ENCODE measurements at regions not wholly inside any gene's neighbourhood (a gene's known extent, or its start where the extent isn't known, plus 50 kb on each side); places are given as distances from the start of the nearest gene placed in this dataset.

DNA sequence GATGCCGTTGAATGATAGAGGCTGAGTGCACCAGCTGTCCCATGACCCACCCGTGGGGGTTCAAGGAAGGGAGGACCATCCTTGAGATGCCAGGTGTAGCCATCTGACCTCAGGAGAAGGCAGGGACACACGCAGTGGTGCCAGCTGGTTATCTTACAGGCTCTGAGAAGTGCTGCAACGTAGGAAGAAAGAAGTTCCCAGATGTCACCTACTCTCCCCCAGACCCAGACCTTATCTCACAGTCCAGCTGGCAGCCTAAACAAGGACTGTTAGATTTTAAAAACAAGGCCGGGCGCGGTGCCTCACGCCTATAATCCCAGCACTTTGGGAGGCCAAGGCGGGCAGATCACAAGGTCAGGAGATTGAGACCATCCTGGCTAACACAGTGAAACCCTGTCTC is 1307.6 kb downstream of the TBC1D22A start (continued):
- TF ChIP-seq, protein P1, sequence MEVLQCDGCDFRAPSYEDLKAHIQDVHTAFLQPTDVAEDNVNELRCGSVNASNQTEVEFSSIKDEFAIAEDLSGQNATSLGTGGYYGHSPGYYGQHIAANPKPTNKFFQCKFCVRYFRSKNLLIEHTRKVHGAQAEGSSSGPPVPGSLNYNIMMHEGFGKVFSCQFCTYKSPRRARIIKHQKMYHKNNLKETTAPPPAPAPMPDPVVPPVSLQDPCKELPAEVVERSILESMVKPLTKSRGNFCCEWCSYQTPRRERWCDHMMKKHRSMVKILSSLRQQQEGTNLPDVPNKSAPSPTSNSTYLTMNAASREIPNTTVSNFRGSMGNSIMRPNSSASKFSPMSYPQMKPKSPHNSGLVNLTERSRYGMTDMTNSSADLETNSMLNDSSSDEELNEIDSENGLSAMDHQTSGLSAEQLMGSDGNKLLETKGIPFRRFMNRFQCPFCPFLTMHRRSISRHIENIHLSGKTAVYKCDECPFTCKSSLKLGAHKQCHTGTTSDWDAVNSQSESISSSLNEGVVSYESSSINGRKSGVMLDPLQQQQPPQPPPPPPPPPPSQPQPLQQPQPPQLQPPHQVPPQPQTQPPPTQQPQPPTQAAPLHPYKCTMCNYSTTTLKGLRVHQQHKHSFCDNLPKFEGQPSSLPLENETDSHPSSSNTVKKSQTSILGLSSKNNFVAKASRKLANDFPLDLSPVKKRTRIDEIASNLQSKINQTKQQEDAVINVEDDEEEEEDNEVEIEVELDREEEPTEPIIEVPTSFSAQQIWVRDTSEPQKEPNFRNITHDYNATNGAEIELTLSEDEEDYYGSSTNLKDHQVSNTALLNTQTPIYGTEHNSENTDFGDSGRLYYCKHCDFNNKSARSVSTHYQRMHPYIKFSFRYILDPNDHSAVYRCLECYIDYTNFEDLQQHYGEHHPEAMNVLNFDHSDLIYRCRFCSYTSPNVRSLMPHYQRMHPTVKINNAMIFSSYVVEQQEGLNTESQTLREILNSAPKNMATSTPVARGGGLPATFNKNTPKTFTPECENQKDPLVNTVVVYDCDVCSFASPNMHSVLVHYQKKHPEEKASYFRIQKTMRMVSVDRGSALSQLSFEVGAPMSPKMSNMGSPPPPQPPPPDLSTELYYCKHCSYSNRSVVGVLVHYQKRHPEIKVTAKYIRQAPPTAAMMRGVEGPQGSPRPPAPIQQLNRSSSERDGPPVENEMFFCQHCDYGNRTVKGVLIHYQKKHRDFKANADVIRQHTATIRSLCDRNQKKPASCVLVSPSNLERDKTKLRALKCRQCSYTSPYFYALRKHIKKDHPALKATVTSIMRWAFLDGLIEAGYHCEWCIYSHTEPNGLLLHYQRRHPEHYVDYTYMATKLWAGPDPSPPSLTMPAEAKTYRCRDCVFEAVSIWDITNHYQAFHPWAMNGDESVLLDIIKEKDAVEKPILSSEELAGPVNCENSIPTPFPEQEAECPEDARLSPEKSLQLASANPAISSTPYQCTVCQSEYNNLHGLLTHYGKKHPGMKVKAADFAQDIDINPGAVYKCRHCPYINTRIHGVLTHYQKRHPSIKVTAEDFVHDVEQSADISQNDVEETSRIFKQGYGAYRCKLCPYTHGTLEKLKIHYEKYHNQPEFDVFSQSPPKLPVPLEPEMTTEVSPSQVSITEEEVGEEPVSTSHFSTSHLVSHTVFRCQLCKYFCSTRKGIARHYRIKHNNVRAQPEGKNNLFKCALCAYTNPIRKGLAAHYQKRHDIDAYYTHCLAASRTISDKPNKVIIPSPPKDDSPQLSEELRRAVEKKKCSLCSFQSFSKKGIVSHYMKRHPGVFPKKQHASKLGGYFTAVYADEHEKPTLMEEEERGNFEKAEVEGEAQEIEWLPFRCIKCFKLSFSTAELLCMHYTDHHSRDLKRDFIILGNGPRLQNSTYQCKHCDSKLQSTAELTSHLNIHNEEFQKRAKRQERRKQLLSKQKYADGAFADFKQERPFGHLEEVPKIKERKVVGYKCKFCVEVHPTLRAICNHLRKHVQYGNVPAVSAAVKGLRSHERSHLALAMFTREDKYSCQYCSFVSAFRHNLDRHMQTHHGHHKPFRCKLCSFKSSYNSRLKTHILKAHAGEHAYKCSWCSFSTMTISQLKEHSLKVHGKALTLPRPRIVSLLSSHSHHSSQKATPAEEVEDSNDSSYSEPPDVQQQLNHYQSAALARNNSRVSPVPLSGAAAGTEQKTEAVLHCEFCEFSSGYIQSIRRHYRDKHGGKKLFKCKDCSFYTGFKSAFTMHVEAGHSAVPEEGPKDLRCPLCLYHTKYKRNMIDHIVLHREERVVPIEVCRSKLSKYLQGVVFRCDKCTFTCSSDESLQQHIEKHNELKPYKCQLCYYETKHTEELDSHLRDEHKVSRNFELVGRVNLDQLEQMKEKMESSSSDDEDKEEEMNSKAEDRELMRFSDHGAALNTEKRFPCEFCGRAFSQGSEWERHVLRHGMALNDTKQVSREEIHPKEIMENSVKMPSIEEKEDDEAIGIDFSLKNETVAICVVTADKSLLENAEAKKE (CRISPR knock-in tag; IDR thresholded peaks at IDR 0.05): no peak
- TF ChIP-seq, protein P2, sequence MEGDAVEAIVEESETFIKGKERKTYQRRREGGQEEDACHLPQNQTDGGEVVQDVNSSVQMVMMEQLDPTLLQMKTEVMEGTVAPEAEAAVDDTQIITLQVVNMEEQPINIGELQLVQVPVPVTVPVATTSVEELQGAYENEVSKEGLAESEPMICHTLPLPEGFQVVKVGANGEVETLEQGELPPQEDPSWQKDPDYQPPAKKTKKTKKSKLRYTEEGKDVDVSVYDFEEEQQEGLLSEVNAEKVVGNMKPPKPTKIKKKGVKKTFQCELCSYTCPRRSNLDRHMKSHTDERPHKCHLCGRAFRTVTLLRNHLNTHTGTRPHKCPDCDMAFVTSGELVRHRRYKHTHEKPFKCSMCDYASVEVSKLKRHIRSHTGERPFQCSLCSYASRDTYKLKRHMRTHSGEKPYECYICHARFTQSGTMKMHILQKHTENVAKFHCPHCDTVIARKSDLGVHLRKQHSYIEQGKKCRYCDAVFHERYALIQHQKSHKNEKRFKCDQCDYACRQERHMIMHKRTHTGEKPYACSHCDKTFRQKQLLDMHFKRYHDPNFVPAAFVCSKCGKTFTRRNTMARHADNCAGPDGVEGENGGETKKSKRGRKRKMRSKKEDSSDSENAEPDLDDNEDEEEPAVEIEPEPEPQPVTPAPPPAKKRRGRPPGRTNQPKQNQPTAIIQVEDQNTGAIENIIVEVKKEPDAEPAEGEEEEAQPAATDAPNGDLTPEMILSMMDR (conservative IDR thresholded peaks at IDR 0.05; ENCODE audit: low read depth in 2 of 2): no peak
- TF ChIP-seq CREB1 (CRISPR knock-in tag; IDR thresholded peaks at IDR 0.05; ENCODE audit: low read depth) (no peak), EZH2phosphoT487 (IDR thresholded peaks at IDR 0.05; ENCODE audit: unreplicated experiment) (no peak), STAT1 (IDR thresholded peaks at IDR 0.05; ENCODE audit: unreplicated experiment) (no peak)
- TF ChIP-seq, protein P3, sequence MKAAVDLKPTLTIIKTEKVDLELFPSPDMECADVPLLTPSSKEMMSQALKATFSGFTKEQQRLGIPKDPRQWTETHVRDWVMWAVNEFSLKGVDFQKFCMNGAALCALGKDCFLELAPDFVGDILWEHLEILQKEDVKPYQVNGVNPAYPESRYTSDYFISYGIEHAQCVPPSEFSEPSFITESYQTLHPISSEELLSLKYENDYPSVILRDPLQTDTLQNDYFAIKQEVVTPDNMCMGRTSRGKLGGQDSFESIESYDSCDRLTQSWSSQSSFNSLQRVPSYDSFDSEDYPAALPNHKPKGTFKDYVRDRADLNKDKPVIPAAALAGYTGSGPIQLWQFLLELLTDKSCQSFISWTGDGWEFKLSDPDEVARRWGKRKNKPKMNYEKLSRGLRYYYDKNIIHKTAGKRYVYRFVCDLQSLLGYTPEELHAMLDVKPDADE (IDR thresholded peaks at IDR 0.05): no peak

DNA sequence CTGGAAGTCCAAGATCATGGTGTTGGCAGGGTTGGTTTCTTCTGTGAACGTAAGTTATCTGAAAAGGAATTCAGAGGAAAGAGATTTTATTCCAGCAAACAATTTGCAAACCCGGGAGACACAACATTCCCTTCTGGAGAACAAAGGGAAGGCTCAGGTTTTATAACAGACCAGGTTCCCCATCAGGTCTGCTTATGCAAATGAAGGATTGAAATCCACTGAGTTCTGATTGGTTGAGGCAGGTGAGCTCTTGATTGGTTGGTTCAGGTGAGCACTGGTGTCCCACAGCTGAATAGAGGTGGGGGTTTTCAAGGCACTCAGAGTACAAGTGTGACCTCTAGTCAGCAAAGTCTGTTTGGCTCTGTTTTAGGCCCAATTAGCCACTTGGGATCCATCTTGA is 1306.8 kb downstream of the TBC1D22A start:
- ATAC-seq (no peak), DNase-seq (ENCODE audit: low spot score) (no peak)
- no peaks in the 10 kb centered on the region for H3K36me3 ChIP-seq (ENCODE audit: insufficient read depth)
- Mint-ChIP-seq H3K9me3 (peaks cover 21% of the 10 kb centered on the region; the same call in 2 of the 3 replicates), H3K27me3 (ENCODE audit: insufficient read depth, low read depth, poor library complexity) (peaks cover 15% of the 10 kb centered on the region), H3K36me3 (ENCODE audit: low read depth) (peaks cover 9% of the 10 kb centered on the region), H3K4me3 (no peak overlapping the region), H3K4me1 (peaks cover 31% of the 10 kb centered on the region), H3K27ac (no peak overlapping the region)
- H4K20me1 ChIP-seq (replicated peaks; ENCODE audit: insufficient read depth): no peaks in the 10 kb centered on the region
- H3K9me2 ChIP-seq (ENCODE audit: insufficient read depth): peaks cover 7% of the 10 kb centered on the region
- no peaks in the 10 kb centered on the region for H3F3A ChIP-seq (replicated peaks; ENCODE audit: low read depth)
- no peak overlapping the region for H3K4me2 ChIP-seq
- no peak overlapping the region for H2AFZ ChIP-seq
- H3K27ac ChIP-seq (ENCODE audit: low read depth): no peak overlapping the region
- no peaks in the 10 kb centered on the region for H3K27me3 ChIP-seq (ENCODE audit: insufficient read depth)
- no peaks in the 10 kb centered on the region for H3K79me2 ChIP-seq (replicated peaks; ENCODE audit: insufficient read depth)
- H3K4me1 ChIP-seq (ENCODE audit: insufficient read depth): peaks cover 11% of the 10 kb centered on the region
- no peak overlapping the region for H3K4me3 ChIP-seq
- TF ChIP-seq, protein P3 (IDR thresholded peaks at IDR 0.05): no peak
- TF ChIP-seq EZH2 (IDR thresholded peaks at IDR 0.05; ENCODE audit: low read depth, unreplicated experiment) (no peak), POLR2AphosphoS5 (IDR thresholded peaks at IDR 0.05; ENCODE audit: low read depth) (no peak), NANOG (IDR thresholded peaks at IDR 0.05; ENCODE audit: borderline replicate concordance) (no peak), CREB1 (CRISPR knock-in tag; IDR thresholded peaks at IDR 0.05; ENCODE audit: low read depth) (no peak), ZNF331 (CRISPR knock-in tag; IDR thresholded peaks at IDR 0.05; ENCODE audit: low read depth) (no peak), STAT1 (IDR thresholded peaks at IDR 0.05; ENCODE audit: unreplicated experiment) (no peak)
- TF ChIP-seq, protein P2 (conservative IDR thresholded peaks at IDR 0.05; ENCODE audit: low read depth in 2 of 2): no peak

Measured in GM23338 (cell line).